Hematopoietic multipotent progenitor cell treated with erythropoietin and hydrocortisone succinate and interleukin-3 and kit ligand, for 17 days (in vitro differentiated cells): ENCODE measurements at regions not wholly inside any gene's neighbourhood (a gene's known extent, or its start where the extent isn't known, plus 50 kb on each side); places are given as distances from the start of the nearest gene placed in this dataset.
"Not testable (repeated sequence)": the region's sequence is repeated elsewhere in the genome, so short reads cannot be mapped to it uniquely, and the experiment has no call there.

Source experiments
- DNase-seq: peaks from one replicate; pipeline ENCODE4 v3.0.0-alpha.2; 2015; ENCODE audit warnings: low spot score

GRCh38 chr4:117801756-117802155 lies 232.5 kb upstream of the NDST3 start:
- no peak for DNase-seq

GRCh38 chr4:117811731-117812130 lies 222.6 kb upstream of the NDST3 start:
- DNase-seq = no peak

DNA sequence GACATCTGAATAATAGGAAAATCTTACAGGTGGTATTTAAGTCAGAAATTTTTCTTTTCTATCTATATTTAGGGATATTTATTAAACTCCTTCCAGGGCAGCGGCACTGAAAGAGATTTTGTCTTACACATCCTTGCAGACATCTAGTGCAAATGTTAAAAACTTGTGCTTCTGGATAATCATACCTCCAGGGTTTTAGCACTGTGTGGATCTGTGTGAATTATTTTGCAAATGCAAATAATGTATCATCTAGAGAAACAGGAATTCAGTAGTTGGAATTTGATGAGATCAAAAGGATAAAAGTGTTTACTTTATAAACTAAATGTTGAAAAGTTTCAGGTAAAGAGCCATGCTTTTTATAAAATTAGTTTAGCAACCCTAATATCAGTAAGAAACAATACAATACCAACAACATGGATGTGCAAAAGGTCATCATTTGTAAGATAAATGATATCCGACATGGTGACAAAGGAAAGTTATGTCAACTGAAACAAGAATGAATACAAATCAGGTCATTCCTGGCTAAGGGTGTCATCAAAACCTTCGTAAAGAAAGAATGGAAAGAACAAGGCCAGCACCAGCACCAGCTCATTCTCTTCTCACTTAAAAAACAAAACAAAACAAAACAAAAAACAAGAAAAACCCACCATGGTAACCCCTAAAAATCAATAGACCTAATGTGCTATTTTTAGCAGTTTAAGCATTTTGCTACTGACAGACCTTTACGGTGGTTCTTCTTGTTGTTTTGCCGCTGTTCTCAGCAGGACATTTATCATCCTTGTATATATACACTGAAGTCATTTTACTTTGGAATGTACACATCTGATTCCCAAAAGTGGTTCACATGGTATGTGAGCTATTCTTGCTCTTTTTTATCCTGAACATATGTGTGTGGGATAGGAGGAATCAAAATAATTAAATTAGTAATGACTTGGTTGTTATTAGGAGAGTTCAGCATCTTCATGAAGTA lies 219.7 kb upstream of the NDST3 start:
- no peak for DNase-seq

DNA sequence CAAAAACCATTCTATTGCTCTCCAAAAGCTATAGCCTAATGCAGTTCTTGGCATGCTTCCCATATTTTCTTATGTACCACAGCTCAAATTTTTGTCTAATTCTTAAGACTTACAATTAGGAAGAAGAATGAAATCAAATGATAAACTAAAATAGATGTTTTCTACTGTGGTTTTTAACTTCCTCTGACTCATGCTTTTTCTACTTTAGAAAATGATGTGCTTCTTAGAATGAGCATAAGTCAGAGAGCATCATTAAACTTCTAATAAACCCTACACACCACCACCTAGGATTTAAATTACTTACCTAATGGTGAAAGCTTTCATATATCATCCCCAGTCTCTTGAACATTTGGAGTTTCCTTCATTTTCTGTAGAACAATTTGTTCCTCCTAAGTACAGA lies 217.0 kb upstream of the NDST3 start:
- DNase-seq = no peak

GRCh38 chr4:117821834-117822233 lies 212.5 kb upstream of the NDST3 start:
- no peak for DNase-seq

- no peak for DNase-seq
These were observed 210.9 kb upstream of the NDST3 start for GRCh38 chr4:117823388-117823787.

GRCh38 chr4:117825600-117825999 lies 208.7 kb upstream of the NDST3 start:
- DNase-seq = no peak

- DNase-seq = no peak
These were observed 203.1 kb upstream of the NDST3 start for GRCh38 chr4:117831060-117831683.

- no peak for DNase-seq
These were observed 198.7 kb upstream of the NDST3 start for GRCh38 chr4:117835566-117835965.

GRCh38 chr4:117844594-117844993 lies 189.7 kb upstream of the NDST3 start:
- DNase-seq = no peak

DNA sequence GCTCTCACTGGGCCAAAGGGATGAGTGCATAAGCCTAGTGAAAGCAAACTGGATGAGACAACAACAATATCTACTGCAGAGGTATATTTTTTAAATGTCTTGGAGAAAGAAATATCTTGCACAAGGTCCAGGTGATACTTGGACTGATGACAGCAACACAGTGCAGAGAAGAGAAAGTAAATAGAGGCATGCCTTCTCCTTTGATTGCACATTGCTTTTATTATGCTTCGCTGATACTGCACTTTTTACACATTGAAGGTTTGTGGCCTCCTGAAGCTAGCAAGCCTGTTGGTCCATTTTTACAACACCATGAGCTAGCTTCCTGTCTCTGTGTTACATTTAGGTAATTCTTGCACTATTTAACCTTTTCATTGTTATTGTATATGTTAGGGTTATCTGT lies 189.0 kb upstream of the NDST3 start:
- DNase-seq = no peak

DNA sequence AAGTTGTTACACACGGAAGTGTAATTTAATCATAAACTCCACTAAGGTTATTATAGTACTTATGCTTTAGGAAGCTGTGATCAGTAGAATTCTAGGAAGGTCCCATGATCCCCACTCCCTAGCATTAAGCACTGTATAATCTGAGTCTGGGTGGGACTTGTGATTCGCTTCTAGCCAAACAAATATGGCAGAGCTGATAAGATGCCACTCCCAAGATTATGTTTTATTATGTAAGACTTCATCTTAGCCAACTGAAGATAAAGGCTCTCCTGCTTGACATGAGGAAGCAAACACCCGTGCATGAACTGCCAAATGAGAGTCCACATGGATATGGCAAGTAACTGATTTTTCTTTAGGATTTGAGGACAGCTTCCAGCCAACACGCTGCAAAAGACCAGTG lies 186.4 kb upstream of the NDST3 start:
- DNase-seq = no peak

DNA sequence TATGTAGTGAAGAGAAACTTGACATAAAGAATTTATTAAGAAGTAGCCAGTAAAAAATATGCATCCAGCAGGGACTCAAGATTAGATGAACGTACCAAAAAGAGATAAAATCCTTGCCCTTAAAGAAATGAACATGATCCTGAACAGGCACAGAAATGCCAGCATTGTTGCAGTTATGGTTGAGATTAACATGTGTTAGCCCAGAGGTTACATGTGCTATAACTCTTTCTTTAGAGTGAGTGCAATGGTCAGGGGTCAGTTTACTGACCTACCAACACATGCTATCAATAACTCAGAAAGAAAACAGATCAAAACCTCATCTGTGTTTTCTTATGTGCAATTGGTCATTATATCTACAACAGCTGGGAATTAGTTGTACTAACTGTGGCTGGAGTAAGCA lies 166.1 kb upstream of the NDST3 start:
- no peak for DNase-seq

GRCh38 chr4:117873779-117874178 lies 160.5 kb upstream of the NDST3 start:
- DNase-seq = no peak

DNA sequence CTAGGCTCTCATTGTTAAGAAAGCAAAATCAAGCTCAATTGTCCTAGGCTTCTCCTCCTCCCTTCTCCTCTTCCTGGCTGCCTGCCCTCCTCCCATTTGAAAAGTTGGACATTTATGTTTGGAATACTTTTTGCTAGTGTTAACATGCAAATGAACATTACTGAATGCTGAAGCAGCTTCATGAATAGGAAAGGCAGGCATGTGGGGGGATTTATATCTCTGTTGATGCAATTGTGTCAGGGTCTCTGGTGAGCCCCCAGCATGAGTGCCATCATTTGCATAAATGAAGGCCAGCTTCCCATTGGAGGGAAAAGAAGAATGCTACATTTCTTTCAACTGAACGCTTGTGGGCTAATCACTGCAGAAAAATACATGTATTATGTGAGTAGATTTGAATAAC lies 160.1 kb upstream of the NDST3 start:
- no peak for DNase-seq

DNA sequence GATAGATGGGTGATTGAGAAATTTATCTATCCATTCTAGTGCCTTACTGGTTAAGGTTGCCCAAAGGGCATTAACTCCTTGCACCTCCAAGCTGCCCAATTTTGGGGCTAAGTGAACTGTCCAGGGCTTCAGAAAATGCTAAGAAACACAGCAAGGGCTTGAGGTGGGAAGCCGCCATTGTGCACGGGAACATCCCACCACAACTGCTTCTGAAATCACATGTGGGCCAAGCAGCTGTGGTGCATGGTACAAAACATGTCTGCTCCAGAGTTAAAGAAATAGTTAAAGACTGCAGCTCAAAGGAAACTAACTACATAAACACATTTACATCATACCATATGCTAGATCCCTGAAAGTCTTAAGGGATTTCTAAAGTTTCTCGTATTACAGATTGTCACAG lies 144.3 kb upstream of the NDST3 start:
- no peak for DNase-seq

DNA sequence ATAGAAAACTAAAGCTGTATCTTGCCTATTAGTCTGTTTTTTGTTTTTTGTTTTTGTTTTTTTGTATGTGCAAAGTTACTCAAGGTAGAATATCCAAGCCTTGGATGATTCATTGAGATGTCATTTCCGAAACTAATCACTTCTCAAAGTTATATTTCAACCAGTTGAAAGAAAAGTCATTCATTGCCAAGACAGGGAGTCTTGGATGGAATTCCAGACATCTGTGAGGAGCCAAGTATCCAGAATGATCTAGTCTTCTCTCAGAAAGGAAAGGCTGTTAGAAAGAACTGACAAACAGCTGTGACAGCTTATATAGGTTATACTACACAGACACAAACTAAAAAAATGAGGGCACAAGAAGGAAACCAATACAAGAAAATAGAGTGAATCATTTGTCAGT lies 141.1 kb upstream of the NDST3 start:
- DNase-seq = no peak

DNA sequence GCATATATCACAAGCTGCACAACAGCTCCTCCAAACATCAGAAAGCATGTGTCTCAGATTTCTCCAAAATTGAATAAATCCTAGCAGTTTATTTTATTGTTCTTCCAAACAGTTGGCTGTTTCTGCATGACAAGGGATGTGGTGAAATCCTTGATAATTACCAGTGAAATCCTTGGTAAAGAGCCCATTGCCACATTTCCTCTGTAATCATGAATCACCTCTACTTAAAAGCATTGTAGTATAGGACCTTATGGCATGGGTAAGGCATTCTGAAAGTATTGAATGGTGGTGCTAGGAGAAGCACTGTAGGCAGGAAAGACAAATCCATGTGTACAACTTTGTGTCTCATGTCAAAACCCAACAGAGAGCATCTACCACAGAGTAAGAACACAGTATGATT lies 135.8 kb upstream of the NDST3 start:
- no peak for DNase-seq

GRCh38 chr4:117900832-117901231 lies 133.5 kb upstream of the NDST3 start:
- no peak for DNase-seq

- DNase-seq = no peak
These were observed 126.6 kb upstream of the NDST3 start for GRCh38 chr4:117907646-117908045.

GRCh38 chr4:117908306-117909207 lies 125.7 kb upstream of the NDST3 start:
- DNase-seq = no peak

DNA sequence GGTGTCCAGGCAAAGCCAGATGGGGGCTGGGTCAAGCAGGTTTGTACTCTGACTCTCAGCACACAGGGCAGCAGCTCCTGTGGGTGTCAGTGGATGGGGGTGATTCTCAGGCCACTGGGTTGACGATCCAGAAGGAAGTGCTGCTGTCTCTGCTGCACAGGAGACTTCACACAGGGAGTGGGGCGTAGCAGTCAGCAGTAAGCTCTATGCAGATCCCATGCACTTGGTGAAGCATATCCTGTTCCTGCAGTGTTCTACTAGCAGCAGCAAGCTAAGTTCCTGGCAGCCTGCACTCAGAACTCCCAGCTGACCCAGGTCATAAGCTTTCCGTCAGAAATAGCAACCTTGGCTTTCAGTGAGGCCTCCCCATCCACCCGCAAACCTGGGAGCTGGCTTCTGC lies 117.6 kb upstream of the NDST3 start:
- no peak for DNase-seq

DNA sequence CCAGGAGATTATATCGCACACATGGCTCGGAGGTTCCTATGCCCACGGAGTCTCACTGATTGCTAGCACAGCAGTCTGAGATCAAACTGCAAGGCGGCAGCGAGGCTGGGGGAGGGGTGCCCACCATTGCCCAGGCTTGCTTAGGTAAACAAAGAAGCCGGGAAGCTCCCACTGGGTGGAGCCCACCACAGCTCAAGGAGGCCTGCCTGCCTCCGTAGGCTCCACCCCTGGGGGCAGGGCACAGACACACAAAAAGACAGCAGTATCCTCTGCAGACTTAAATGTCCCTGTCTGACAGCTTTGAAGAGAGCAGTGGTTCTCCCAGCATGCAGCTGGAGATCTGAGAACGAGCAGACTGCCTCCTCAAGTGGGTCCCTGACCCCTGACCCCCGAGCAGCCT lies 112.0 kb upstream of the NDST3 start:
- DNase-seq = not testable (repeated sequence)
